T-helper 2 cell (primary cell): ENCODE measurements at regions not wholly inside any gene's neighbourhood (a gene's known extent, or its start where the extent isn't known, plus 50 kb on each side); places are given as distances from the start of the nearest gene placed in this dataset.

Source experiments
- DNase-seq, 5 experiments: peaks; one replicate each; pipeline versions ENCODE4 v3.0.0 to v3.0.0-alpha.2; 2012 to 2022

DNA sequence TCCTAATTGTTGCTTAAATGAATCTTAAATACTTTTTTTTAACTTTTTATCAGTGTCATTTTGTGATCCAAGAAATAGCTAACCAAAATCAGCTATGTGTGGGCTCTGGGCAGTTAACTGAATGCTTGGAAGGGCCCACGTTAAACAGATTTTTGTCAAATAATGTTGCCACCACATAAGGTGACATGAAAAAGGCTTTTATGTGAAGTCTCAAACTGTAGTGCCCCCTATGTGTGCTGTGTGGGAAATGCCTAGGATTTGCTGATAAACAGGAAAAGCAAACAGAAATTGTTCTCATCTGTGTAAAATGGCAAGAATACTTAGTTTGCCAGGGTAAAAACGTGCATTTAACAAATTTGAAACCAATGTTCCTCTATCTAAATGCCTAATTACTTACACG is 242.2 kb downstream of the ZNF516 start:
- DNase-seq: no peak

DNA sequence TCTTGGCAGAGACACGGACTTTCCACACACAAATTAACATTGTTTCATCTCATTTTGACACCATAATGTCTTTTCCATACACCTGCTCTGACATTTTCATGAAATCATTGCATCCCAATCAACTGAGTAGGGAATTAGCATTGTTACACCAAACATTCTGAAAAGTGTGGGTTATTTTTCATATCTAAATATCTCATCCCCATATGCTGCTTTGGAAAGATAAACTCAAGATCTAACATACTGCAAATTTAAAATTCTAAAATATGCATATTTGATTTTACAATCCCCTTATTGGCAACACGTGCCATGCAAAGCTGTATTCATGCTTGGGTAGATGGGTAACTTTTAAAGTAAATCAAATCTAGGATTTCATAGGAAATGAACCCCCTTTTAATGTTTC is 242.9 kb downstream of the ZNF516 start:
- no peak for DNase-seq

DNA sequence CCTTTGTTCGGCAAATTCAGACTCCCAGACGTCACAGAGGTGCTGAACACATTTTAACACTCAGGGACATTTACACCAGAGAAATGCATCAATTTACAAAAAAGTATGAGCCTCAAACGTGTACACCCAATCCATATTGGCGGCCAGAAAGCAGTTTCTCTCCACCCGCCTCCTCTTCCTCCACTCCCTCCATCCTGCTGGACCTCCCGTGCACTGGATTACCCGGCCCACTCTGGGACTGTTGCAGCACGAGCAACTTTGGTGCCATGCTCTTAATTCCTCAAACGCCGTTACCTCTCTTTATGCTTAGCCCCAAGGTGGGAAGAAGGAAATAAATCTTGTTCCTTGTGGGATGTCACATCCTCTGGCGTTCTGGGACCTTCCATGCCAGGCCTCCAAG is 243.4 kb downstream of the ZNF516 start:
- DNase-seq: no peak

DNA sequence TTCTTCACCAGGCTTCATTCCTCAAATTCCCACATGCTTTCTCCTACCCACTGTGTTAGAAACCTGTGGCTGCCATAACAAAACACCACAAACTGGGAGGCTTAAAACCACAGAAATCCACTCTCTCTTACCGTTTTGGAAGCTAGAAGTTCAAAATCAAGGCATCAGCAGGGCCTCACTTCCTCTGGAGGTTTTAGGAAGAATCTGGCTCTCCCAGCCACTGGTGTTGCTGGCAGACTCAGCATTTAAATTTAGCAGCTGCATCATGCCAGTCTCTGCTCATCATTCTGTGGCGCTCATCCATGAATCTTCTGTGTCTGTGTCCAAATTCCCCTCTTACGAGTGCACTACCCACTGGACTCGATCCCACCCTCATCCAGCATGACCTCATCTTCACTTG is 248.5 kb downstream of the ZNF516 start:
- no peak for DNase-seq

DNA sequence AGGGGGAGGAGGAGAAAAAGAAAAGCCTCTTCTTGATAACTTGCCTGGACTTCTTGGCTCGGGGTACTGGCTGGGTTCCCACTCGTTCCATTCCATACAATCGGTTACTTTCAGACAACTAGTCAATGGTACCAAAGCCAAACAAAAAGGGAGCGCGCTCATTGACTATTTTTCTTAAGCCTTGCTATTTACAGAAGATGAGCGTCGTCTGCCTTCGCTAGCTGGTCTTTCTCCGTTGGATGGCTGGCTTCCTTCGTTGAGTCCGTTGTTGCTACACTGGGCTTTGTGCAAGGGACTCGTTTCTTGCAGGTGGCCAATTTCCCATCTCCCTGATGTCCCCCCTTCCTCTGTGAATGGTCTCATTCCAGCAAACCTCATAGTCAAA is 260.4 kb downstream of the ZNF516 start:
- DNase-seq: no peak

DNA sequence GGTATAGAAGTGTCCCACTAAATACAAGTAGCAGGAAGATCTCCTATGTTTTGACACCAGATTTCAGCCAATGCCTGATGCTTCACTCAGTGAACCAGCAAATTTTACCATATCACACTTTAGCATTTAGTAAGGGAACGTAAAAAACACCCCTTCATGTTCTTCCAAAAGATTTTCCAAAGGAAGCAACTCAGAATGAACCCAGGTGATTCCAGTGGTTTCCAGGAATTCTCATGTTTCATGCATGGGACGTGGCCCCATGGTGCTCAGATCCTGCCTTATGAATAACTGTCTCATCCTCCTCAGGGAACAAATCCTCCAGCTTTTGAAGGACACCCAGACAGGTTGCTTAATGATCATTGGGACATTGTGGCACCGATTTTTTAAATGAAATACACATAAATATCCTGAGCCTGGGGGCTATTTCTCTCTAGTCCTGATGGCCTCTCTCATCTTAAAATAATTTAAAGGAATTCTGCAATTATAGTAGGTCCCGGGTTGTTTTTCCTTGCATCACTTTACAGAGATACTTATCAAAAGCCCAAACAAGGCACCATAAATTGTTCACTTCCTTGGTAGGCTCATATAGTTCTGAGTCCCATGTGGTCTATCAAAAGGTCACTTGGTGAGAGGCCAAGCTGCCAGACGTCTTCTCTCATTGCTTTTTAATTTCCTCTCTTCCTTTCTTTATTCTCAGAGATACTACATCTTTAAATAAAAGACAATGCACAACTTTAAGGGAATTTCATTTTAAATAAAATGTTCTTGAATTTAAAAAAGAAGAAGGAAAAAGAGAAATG is 261.0 kb downstream of the ZNF516 start:
- DNase-seq: no peak

DNA sequence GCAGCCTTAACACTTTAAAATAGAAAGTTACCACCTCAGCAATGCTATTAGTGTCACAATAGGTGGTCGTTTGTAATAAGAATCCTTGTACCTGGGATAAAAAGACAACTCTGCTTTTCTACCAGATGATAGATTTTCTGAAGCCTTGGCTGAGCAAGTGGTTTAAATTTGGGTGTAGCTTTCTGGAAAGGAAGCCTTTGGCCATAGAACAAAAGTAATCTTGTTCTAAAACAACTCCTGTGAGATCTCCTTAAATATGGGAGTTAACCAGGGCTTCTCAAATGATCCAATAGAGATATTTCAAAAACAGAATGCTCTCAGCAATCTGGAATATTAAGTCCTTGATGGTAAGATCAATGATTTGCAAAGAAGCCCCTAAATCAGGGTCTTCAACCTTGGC is 261.6 kb downstream of the ZNF516 start:
- no peak for DNase-seq

DNA sequence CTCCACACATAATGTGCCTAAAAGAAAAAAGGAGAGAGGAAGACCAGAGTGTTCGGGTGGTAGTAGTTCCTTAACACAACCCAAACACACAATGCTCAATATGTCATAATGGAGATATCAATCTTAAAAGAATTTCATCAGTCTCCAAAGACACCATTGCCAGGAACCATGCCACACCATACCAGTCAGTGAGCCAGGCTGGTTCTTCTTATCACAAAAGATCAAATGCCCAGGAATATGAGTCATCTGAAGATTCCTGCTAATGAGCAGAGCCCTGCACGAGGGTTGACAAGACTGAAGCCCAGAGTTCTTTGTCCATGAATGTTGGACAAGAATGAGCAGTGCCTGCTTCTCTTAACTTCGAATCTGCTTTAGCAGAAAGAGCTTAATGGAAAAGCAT is 262.3 kb downstream of the ZNF516 start:
- no peak for DNase-seq

DNA sequence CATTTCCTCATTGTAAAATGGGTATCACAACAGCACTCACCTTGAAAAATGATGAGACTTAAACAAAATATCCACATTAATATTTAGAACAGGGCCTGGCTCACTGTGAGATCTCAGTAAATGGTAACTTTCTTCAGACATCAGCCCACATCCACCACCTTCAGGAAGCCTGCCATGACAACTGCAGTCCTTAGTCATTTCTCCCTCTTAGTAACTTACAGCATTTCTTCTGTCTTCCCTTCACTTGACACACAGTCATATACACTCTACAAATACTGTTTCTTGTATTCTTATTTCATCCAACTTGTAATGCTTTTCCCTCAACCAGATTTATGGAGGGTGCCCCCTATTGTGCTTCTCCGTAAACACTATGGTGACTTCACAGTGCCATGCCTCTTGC is 263.0 kb downstream of the ZNF516 start:
- no peak for DNase-seq

DNA sequence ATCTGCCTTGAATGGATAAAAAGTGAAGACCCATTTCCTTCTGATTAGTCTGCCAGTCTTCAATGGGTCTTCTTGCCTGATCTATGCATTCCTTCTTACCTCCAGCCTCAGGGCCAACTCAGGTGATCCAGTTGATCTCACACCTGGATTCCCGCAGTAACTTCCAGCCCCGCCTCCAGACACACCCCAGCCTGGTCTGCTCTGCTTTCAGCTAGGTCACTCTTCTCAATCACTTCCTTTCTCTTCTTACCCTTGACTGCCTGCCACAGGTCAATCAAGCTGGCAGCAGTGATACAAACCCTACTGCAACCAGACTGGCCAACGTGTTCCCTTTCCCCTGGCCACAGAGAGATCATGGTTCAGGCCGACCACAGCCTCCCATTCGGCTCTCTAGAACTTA is 263.6 kb downstream of the ZNF516 start:
- DNase-seq: no peak

DNA sequence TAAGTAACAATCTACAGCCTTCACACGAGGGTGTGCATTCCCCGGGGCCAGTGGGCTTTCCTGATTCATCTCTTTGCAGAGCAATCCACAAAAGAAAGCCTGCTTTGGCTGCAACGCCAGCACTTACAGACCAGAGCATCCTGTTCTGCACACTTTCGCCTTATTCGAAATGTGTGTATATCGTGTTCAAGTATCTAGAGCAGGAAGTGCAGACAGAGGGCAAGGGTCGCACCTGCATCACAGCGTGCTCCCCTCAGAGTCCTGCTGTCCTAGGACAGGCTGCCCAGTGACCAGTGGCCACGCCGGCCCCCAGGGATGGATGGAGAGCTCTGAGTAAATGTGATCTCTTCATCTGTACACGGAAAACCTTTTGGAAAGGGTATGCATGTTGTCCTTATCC is 264.3 kb downstream of the ZNF516 start:
- no peak for DNase-seq

DNA sequence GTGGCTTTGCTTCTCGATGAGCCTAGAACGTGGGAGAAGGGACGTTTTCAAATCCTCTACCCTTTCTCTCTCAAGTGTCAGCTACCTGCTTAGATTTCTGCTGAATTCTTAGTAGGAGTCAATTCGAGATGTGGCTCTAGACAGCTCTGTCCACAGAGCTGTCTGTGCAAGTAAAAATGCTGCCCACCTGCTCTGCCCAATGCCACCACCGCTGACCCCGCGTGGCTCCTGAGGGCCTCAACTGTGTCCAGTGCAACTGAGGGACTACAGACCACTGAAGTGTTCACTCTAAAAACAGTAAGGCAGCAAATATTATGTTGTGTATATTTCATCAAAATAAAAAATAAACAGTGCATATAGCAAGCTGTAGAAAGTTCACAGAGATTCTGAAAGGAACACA is 266.3 kb downstream of the ZNF516 start:
- no peak for DNase-seq

DNA sequence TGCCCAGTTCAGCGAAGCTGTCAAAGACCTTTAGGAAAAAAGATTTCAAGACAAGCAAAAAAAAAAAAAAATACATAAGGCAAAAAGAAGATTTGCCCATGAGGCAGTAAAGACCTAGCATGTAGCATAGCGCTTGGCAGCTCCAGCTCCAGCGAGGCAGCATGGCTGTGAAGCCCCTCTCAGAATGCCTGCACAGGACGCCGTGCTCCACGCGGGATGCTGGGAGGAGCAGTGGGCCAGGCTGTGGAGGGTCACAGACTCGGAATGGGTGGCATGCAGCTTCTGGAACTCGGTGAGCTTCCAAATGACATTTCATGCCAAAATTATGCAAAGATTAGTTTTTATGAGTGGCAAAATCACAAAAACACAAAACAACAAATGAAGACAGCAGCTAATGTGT is 267.3 kb downstream of the ZNF516 start:
- no peak for DNase-seq

DNA sequence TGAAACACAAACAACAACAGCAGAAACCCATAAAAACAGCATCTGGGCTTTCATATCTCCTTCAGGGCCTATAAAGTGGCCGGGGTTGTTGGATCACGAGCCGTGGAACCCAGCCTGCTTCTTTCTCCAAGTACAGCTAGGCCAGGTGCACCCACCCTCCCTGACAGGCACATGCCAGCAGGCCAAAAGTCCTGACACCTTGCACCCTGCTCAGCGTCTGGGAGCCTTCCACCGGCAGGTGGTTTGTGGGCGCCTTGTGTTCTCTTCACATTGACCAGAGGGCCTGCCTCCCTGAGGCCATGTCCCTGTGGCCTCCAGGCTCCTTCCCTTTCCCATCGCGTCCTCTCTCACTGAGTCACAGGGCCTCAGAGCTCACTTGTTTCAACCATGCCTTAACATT is 271.6 kb downstream of the ZNF516 start:
- DNase-seq: no peak

DNA sequence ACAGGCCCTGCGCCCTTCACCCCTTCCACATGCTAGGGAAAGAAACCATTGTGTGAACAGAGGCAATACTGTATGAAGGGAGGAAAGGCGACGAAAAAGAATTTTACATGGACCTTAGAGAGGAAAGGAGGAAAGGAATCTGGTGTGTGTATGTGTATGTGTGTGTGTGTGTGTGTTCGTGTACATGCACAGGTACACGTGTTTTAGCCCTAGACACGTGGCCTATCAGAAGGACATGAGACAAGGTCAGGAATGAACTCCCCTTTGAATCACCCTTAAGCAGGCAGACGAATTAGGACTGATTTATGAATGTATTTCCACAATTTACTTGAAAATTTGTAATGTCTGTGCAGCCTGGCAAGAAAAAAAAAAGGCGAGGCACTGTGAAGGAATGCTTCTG is 276.0 kb downstream of the ZNF516 start:
- DNase-seq: no peak

DNA sequence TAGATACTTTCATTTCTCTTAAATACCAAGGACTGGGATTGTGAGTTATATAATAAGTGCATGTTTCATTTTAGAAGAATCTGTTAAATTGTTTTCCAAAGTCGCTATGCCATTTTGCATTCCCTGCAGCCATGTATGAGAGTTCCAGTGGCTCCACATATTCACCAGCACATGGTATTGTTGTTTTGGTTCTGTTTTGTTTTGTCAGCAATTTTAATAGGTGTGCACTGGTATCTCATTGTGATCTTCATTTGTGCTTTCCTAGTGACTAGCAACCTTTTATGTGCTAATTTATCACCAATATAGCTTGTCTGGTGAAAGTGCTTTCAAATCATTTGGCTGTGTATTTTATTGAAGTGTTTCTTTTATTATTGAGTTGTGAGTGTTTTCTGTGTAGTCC is 278.9 kb downstream of the ZNF516 start:
- no peak for DNase-seq

DNA sequence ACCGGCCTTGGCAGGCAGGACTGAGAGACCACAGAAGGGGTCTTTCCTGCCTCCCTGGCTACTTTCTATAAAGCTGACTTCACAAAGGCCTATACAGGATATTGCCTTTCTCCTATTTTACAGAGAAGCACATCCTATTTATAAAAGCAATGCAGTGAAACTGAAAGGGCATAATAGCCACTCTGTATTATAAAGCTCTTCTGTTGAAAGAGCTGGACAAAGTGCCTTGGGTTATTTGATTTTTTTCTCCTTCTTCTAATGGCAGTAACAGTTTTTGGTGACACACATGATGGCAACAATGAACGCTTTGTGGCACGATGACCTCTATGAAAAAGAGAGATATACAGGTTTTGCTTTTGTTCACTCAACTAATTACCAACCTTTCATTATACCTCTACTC is 281.1 kb downstream of the ZNF516 start:
- DNase-seq: no peak

DNA sequence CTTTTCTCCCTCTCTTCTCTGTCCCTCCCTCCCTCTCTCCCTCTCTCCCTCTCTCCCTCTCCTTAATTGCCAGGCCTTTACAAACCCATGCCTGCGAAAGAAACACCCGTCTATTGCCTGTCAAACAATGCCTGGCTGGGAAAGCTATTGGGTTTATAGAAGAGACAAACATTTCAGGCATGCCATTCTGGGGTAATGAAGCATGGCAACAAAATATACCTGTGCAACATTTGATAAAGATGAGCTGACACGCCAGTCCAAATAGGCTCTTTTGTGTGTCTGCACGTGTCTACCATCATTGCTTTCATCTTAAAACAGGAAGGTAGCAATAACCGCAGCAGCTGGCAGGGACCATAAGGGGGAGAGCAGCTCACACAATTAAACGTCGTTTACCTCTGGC is 282.1 kb downstream of the ZNF516 start:
- peak in 1 of 5 experiments; percentile 20 for DNase-seq

DNA sequence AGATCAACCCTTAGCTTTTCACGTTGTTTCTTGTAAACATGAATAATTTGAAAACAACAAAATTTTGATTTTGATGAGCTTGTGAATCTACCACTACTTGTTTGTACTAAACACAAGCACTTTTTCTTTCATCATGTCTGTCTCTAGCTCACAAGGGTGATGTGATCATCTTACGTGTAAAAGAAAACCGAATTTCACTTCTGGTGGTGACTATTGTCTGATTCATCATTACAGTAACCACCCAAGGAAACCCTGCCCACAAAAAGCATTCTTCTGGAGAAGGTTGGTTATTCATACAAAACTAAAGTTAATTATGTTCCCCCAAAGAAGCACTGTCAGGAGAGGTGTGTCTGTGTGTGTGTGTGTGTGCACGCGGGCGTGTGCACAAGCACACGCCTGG is 285.4 kb downstream of the ZNF516 start:
- no peak for DNase-seq

DNA sequence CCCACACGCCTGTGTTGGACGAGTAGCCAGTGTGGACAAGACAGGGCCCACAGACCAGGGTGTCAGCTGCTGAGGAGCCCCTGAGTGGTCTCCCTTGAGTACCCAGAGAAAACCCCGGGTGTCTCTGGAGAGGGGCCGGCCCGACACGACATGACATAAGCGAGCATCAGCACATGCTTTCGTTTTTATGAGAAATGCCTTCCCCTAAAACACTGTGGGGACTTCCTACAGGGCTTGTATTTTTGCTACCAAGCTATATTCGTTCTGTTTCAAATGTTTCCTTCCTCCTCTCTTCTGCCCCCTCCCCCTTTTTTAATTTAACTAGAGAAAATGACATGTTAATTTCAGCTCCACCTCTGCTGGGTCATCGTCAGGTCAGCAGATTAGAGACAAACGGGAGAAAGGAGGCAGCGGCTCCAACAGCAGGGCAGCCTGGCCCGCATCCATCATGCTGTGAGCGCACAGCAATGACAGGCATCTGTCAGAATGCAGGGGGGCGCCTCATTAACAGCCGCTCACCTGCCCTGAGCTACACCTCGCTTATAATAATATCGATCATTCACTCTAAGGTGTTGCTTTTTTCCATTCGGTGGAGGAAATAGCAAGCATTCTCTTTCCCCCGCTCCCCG is 286.2 kb downstream of the ZNF516 start:
- no peak for DNase-seq

DNA sequence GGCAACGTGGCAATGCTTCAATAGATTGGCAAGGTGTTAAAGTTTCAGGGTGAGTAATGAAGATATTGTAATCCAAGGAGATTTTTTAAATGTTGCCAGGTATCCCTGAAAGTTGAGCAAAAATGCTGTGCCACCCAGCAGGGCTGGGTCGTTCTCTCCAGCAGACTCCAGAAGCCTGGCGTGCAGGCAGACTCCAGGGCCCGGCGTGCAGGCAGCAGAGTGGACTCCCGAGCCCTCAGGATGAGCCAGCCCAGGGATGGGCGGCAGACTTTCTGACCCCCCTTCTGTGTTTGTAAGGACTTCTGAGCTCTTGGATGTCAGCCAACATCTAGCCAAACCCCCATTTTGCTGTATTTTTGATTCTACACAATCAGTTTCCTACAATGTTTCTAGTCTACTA is 289.1 kb downstream of the ZNF516 start:
- no peak for DNase-seq

DNA sequence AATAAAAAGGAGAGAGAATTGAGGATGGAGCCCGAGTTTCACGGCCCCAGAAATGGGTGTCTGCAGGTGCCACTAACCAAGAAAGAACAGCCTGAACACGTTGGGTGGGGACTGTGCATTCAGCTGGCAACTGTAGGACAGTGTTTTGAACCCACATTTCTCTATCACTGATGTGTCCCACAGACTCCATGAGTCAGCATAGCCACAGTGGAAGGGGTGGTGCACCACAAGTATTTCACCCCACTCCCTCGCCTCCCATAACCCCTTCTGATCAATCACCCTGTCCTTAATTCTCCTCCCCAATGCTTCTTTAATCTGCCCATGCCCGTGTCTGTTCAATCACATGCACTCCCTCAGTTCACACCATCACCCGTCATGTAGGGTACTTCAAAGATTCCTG is 291.5 kb downstream of the ZNF516 start:
- DNase-seq: no peak

DNA sequence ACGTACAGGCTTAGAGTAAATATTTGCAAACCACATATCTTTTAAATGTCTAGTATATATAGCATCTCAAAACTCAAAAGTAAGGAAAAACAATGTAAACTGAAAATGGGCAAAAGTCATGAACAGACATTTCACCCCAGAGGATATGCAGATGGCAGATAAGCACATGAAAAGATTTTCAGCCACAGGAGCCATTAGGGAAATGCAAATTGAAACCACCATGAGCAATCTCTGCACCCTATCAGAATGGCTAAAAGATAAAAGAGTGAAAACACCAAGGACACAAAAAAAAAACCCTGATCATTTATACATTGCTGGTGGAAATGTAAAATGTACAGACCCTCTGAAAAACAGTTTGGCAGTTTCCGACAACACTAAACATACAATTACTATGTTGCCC is 292.7 kb downstream of the ZNF516 start:
- DNase-seq: no peak

DNA sequence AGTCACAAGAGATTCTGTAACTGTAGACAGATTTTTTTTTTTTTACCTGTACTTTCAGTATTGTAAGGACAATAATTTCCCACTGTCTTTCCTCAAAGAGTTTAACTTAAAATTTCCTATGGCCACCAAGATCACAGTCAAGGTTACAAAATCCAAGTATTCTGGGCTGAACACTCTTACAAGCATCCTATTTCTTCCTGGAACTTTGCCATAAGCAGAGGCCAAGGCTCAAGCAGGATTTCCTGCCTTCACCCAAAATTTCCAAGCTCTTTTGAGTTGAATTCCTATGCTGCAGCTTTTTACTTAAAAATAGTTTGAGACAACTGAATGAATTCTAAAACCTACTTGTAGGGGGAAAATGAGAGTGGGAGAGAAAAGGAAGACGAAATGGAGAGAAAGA is 299.4 kb downstream of the ZNF516 start:
- DNase-seq: no peak

DNA sequence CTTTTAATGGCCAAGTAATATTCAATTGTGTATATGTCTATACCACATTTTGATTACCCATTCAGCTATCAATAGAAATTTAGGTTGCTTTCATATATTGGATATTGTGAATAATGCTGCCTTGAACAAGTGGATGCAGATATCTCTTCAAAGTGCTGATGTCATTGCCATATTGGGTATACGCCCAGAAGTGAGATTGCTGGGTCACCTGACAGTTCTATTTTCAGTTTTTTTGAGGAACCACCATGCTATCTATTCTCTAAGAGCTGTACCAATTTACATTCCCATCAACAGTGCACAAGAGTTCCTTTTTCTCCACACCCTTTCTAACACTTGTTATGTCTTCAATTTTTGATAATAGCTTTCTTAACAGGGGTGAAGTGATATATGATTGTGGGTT is 306.9 kb downstream of the ZNF516 start:
- DNase-seq: no peak
